GM21360 (cell line): ENCODE measurements at regions not wholly inside any gene's neighbourhood (a gene's known extent, or its start where the extent isn't known, plus 50 kb on each side); places are given as distances from the start of the nearest gene placed in this dataset.
"Not testable (repeated sequence)": the region's sequence is repeated elsewhere in the genome, so short reads cannot be mapped to it uniquely, and the experiment has no call there.

Experiments
- ATAC-seq: cut with Tn5 transposase; IDR thresholded peaks from one replicate; pipeline ENCODE4 v1.9.1; 2021; ENCODE audit warnings: mild to moderate bottlenecking, moderate library complexity; ENCODE audit not compliant: unreplicated experiment

DNA sequence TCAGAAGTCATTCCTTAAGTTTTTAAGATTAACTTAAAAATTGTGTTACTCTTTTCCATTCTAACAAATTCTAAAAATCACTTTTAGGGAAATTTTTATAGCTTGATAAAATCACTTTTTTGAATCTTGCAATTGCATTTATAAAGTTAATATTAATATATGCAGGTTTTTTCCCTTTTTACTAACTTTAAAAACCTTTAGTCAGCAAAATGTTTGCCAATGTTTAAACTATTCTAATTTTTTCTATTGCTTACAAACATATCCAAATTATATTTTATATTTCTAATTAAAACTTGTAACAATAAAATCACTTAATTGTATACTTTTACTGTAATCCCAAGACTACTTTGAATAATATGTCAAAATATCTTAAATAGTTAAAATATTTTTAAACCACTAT lies 839.4 kb downstream of the TBL1XR1 start:
- no peak for ATAC-seq

DNA sequence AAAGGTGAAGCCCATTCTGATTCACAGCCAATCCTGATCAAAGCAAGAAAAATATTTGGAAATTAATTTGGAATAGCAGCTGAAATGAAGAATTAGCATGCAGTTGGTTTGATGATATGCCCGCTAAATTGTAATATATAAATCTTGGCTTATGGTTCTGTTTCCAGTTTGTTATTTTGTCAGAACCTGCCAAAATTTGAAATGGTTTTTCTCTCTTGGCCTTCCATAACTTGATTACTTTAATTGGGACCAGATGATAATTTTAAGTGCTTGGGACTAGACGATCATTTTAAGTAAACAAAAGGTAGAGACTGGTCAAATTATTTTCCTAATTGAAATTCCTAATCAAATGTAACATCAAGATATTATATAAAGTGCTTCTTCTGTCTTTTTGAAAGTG lies 842.4 kb downstream of the TBL1XR1 start:
- no peak for ATAC-seq

DNA sequence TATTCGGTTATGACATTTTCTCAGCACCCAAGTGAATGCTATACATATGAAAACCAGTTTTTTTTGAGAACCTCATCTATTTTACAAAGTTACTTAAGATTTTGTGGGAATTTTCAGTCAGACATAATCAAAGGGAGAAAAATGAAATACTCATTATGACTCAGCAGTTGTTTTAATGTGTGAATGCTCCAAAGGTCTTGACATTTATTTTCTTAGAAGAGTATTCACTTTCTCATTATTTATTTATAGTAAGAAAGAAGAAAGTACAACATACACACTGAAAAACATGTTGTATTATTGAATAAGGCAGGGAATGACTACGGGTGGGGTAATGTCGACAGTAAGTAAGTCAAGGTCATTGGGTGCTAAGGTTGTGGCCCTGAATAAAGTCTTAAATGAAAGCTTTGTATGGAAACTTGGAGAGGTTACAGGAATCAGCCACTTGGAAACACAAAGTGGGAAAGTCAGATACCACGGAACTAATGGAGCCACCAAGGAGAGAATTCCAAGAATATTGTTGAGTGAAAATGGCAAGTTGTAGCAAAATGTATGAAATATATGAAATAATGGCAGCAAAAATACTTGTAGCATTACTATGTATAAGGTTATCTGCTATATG lies 844.5 kb downstream of the TBL1XR1 start:
- ATAC-seq, result no peak

DNA sequence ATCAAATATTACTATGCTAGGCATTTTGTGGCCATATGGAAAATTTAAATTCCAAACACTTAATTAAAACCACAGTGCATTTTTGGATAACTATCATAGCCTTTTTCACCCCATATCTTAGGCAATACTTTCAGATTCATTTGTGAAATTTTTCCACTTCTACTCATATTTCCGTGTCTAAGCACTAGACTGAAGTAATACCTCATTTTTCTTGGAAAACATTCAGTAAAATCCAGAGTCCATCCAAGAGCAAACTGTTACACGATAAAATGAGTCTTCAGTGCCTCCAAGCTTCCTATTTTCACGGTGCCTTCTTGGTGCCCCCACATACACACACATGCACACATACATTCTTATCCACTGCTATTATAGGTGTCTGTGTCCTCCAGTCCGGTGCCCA lies 845.9 kb downstream of the TBL1XR1 start:
- no peak for ATAC-seq

DNA sequence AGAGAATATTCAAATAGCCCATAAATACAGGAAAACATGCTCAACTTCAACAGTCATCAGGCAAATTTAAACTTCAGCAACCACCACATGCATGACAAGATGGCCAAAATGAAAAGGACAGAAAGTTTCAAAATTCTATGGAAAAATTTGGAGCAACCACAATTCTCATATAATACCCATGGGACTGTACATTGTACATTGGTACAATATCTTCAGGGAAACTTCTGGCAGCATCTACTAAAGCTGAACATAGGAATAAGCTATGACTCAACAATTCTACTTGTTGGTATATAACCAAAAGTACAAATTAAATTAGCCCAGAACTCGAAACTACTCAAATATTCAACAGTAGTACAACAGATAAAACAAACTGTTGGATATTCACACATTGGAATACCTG lies 847.6 kb downstream of the TBL1XR1 start:
- no peak for ATAC-seq

DNA sequence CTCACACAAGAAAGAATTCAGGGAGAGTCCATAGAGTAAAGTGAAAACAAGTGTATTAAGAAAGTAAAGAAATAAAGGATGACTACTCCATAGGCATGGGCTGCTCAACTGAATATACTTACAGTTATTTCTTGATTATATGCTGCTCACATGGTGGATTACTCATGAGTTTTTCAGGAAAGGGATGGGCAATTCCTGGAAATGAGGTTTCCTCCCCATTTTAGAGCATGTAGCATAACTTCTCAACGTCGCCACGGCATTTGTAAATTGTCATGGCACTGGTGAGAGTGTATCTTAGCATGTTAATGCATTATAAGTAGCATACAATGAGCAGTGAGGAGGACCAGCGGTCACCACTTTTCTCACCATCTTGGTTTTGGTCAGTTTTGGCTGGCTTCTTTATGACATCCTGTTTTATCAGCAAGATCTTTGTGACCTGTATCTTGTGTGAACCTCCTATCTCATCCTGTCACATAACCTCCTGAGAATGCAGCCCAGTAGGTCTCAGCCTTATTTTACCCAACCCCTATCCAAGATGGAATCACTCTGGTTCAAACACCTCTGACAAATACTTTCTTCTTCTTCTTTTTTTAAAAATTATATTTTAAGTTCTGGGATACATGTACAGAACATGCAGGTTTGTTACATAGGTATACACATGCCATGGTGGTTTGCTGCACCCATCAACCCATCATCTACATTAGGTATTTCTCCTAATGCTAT lies 849.7 kb downstream of the TBL1XR1 start:
- ATAC-seq, result no peak

DNA sequence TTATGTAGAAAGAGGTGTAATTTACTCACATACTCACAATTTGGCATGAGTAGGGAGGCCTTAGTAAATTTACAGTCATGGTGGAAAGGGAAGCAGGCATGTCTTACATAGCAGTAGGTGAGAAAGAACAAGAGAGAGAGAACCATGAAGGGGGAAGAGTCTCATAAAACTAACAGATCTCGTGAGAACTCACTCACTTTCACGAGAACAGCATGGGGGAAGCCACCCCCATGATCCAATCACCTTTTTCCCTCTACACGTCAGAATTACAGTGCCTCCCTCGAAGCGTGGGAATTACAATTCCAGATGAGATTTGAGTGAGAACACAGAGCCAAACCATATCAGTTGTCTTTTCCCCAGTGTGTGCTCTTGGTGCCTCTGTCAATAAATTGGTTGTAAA lies 855.3 kb downstream of the TBL1XR1 start:
- no peak for ATAC-seq

DNA sequence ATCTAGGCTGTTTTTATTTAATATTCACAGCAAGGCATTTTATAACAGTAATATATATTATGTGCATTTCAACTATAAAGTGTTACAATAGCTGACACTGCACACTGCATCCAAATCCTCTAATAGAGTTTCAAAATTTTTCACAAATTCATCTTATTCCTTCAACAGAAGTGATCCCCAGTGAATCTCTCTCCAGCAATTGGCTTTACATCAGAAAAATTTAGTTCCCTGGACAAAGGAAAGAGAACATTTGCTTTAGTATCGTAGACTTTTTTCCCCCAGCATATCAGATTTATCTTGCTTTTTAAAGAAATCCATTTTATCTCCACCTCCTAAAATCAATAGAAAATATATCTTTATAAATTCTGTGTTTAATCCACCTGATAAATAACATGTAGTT lies 868.6 kb downstream of the TBL1XR1 start:
- ATAC-seq, result no peak

DNA sequence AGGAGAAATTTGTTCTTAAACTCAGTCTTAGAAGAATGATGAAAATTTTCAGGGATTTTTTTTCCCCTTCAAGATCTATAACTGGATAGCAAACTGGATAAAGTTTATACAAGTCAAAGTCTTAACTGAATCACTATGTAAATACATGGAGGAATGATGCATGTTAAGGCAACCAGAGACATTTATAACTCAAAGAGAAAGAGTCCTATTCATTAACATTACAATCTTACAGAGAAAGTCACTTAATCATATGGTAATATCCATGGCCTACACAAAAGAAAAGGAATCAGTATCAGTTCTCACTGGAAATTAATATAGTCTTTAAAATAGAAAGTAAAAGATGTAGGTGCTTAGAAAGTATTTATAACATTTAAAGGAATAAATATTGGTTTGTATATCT lies 869.1 kb downstream of the TBL1XR1 start:
- ATAC-seq, result no peak

DNA sequence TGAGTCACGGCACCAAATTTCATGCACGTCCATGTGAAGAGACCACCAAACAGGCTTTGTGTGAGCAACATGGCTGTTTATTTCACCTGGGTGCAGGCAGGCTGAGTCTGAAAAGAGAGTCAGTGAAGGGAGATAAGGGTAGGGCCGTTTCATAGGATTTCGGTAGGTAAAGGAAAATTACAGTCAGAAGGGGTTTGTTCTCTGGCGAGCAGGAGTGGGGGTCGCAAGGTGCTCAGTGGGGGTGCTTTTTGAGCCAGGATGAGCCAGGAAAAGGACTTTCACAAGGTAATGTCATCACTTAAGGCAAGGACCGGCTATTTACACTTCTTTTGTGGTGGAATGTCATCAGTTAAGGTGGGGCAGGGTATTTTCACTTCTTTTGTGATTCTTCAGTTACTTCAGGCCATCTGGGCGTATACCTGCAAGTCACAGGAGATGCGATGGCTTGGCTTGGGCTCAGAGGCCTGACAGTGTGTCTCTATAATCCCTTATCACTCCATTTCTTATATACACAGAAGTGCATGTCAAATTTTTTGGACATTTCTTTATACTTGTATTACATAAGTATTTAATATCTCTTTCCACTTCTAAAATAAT lies 870.3 kb downstream of the TBL1XR1 start:
- not testable (repeated sequence) for ATAC-seq

DNA sequence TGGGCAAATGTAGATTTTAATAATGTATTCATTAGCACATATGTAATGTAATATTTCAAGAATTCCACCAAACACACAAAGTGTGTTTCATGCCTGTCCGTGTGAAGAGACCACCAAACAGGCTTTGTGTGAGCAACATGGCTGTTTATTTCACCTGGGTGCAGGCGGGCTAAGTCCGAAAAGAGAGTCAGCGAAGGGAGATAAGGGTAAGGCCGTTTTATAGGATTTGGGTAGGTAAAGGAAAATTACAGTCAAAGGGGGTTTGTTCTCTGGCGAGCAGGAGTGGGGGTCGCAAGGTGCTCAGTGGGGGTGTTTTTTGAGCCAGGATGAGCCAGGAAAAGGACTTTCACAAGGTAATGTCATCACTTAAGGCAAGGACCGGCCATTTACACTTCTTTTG lies 875.8 kb downstream of the TBL1XR1 start:
- not testable (repeated sequence) for ATAC-seq

DNA sequence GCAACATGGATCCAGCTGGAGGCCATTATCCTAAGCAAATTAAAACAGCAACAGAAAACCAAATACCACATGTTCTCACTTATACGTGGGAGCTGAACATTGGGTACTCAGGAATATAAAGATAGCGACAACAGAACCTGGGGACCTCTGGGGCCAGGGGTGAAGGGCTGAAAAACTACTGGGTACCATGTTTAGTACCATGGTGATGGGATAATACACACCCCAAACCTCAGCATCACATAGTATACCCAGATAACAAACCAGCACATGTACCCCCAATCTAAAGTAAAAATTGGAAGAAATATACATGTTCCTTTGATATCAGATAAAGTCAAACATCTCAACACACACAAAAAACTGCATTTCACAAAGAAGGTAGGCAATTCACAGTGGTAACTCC lies 876.2 kb downstream of the TBL1XR1 start:
- ATAC-seq, result no peak

DNA sequence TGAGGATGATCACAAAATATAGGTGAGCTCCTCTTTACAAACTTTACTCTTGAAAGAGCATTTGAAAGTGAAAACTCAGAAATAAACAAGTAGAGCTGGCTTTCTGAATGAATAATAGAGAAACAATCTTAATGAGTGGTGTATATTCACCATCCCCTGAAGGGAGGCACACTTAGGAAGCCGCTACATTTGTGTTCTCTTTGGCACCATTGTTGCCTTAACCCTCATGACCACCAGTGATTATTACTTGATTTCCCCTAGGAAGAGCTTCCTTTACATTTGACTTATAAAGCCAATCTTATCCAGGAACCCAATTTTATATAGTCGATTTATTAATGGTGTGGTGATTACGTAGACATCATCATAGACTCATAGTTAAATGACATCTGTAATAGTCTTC lies 883.9 kb downstream of the TBL1XR1 start:
- no peak for ATAC-seq

DNA sequence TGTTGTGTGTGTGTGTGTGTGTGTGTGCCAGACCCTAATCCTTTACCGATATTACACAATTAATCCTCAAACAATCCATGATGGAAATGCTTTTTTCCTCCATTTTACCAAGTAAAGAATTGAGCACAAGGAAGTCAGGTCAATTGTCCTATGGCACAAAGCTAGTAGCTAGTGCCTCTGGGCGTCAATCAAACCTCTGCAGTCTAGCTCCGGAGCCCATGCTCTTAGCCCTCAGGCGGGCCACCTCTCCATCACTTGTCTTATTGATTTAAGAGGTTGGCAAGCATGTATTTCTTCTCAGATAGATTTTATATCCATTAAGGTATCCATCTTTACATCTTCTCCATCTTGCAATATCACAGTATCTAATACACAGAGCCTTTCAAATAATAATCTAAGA lies 886.6 kb downstream of the TBL1XR1 start:
- no peak for ATAC-seq

DNA sequence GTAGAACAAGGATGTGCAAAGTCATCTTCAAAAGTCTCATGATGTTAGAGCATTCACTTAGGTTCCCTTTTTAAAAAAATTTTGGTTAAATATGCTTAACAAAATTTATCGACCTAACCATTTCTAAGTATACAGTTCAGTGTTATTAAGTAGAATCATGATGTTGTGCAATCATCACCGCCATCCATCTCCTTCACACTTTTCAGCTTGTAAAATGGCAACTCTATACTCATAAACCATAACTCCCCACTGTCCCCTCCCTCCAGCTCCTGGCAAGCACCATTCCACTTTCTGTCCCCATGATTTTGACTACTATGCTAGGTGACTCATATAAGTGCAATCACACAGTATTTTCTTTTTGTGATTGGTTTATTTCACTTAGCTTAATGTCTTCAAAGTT lies 895.0 kb downstream of the TBL1XR1 start:
- no peak for ATAC-seq

DNA sequence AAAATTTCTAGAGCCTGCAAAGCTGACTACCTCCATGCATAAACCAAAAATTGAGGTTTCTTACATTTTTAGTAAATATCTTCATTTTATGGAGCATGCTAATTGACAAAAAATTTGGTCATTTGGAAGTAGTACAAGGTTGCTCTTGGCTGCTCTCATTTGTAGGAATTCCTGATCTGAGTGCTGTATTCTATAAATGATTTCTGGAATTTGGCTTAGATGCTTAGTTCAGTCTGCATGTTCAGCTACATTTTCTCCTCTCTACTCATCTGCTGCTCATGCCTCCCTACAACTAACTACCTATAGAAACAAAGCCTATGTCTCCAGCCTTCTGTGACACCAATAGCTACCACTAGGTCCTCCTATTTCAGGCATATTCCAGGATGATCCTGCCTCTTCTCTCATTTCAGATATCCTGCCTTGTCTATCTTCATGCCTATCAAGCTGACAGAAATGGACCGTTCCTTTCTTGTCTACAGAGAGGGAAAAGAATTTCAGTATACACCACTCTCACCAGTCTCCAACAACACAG lies 901.1 kb downstream of the TBL1XR1 start:
- ATAC-seq, result no peak

DNA sequence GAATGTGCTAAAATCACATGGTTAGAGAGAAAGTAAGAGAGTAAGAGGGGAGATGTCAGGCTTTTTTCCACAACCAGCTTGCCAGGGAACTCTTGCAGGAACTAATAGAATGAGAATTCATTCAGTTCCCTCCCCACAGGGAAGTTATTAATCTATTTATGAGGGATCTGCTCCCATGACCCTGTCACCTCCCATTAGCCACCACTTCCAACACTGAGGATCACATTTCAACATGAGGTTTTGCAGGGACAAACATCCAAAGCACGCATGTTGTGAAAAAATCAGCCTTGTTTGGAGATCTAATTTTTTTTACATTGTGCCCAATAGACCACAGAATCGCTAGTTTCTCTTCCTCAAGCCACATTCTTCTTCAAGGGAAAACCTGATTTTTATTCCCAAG lies 904.0 kb downstream of the TBL1XR1 start:
- ATAC-seq, result no peak

DNA sequence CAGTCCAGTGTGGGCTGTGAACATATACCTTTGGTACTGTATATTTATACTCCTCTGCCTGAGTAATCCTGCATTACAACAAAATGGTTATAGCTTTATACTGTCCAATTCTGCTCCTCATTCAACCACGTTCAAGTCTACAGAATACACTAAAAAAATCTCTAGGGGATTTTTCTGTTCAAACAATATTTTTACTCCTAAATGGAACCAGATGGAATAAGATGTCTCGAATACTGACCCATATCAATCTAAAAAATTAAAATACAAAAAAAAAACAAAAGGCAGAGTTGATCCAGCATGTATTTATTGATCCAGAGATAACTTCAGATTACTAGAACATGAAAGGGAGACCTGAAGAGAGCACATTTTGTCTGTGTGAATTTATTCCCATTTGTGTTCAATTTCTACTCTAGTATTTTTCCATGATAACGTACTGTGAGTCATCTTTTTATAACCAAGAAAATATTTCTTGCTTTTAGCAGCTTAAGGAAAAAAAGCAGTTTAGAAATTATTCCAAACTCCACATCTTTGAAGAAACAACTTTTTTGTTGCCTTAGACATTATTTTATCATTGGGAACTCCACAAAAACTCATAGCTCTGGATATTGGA lies 910.7 kb downstream of the TBL1XR1 start:
- ATAC-seq, result no peak

DNA sequence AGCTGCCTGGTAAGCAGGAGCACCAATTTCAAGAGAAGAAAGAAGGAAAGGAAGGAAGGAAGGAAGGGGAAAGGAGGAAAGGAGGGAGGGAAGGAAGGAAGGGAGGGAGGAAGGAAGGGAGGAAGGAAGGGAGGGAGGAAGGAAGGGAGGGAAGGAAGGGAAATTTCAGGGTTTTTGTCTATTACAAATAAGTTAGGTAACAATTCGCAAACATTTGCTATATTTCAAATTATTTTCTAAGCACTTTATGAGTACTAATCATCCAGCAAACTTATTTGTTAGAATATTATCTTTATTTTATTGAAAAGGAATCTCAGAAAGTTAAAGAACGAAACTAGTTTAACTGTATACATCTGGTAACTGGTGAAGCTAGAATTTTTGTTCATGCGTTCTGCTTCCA lies 921.7 kb downstream of the TBL1XR1 start:
- ATAC-seq, result no peak

DNA sequence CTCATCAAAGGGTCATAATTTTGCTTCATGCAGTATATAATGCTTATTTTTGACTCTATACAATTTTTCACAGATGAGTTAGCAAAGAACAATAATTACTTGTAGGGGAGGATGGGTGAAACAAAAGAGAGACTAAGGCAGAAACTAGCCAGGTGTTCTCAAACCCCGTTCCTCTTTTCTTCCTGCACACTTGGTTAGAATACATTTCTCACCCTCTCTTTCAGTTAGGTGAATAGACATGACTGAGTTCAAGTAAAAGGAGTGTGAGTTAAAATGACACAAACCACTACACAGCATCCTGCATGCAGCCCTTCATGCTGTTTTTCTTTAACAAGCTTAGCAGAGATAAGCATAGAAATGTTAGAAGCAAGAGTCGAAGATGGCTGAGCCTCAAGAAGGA lies 922.2 kb downstream of the TBL1XR1 start:
- no peak for ATAC-seq

DNA sequence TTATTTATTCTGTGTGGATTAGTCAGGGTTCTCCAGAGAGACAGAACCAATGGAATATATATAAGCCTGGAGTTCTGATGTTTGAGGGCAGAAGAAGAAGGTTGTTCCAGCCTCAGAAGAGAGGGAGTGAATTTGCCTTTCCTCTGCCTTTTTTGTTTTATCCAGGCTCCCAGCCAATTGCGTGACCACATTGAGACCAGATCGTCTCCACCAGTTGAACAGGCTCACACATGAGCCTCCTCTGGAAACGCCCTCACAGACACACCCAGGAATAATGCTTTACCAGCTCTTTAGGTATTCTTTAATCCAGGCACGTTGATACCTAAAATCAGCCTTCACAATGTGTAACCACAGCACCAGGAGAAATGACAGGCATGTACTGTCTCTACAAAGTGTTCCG lies 923.1 kb downstream of the TBL1XR1 start:
- no peak for ATAC-seq

DNA sequence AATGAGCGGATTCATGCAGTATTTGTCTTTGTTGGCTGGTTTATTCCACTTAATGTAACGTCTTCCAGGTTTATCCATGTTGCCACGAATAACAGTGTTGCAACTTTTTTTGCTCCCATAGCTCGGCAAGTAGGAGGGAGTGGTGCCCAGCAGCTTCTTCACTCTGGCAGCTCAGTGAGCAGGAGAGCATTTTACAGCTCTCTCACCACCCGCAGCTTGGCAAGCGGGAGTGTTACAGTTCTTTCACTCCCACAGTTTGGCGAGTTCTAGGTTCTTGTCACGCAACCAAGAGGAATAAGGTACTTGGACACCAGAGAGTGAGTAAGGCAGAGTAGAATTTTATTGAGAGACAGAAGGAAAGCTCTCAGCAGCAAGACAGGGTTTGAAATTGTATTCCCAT lies 935.2 kb downstream of the TBL1XR1 start:
- ATAC-seq, result no peak
